ENCODE measurements at regions not wholly inside any gene's neighbourhood (a gene's known extent, or its start where the extent isn't known, plus 50 kb on each side); places are given as distances from the start of the nearest gene placed in this dataset.
"Not testable (repeated sequence)": the region's sequence is repeated elsewhere in the genome, so short reads cannot be mapped to it uniquely, and the experiment has no call there.

DNA sequence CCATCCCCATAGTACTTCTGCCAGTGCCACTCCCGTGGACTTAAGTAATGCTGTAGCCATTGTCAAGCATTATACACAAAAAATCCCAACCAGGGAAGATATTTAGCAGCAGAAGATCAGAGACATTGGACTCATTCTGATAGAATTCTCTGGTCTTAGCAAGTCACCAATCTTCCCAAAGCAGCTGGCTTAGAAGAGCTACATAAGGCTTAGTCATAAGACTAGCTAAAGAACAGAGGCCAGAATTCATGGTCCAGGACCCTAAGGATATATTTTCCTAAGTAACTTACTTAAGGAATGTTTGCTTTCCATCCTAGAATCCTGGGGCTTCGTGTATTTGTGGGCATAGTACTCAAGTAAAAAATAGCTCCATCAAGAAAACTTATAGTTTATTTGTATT, 100.3 kb upstream of the SLIT2 start:
- TF ChIP-seq CTCF (IDR thresholded peaks at IDR 0.05; ENCODE audit: insufficient read depth in 1 of 2, low read depth in 1 of 2, low read length in 1 of 2, severe bottlenecking in 1 of 2, unreplicated experiment in 1 of 2), result no peak
- Histone ChIP-seq H3K4me1 (no peaks in the 10 kb centered on the region), H3K36me3 (ENCODE audit: control insufficient read depth, insufficient read depth, low read length) (no peaks in the 10 kb centered on the region), H3K27me3 (replicated peaks; ENCODE audit: control insufficient read depth, insufficient read depth, low read length) (no peaks in the 10 kb centered on the region), H3K4me3 (ENCODE audit: low read depth, low read length) (no peak overlapping the region), H3K9me3 (no peaks in the 10 kb centered on the region)
- Mint-ChIP-seq H3K9me3 (ENCODE audit: unreplicated experiment) (no peaks in the 10 kb centered on the region), H3K4me1 (ENCODE audit: low read depth, unreplicated experiment) (no peaks in the 10 kb centered on the region), H3K27me3 (ENCODE audit: insufficient read depth, unreplicated experiment) (no peaks in the 10 kb centered on the region), H3K27ac (ENCODE audit: unreplicated experiment) (no peak overlapping the region), H3K4me3 (ENCODE audit: unreplicated experiment) (no peak overlapping the region), H3K36me3 (ENCODE audit: insufficient read depth, unreplicated experiment) (no peaks in the 10 kb centered on the region)
- intact Hi-C loops (cut with micrococcal nuclease; ENCODE audit: unreplicated experiment), result no loop called here
- POLR2A ChIA-PET, result no interaction called here
- CTCF ChIA-PET, result no interaction called here
- BruUV-seq (replicated peaks), result no TSS peak
- no peak for DNase-seq

- intact Hi-C loops (cut with micrococcal nuclease; ENCODE audit: unreplicated experiment); H3K9me3 ChIP-seq; H3K4me3 Mint-ChIP-seq (ENCODE audit: unreplicated experiment); H3K9me3 Mint-ChIP-seq (ENCODE audit: unreplicated experiment); H3K27me3 ChIP-seq (replicated peaks; ENCODE audit: control insufficient read depth, insufficient read depth, low read length); H3K4me1 Mint-ChIP-seq (ENCODE audit: low read depth, unreplicated experiment); H3K4me1 ChIP-seq; POLR2A ChIA-PET; H3K4me3 ChIP-seq (ENCODE audit: low read depth, low read length); H3K36me3 ChIP-seq (ENCODE audit: control insufficient read depth, insufficient read depth, low read length); H3K36me3 Mint-ChIP-seq (ENCODE audit: insufficient read depth, unreplicated experiment); DNase-seq; H3K27ac Mint-ChIP-seq (ENCODE audit: unreplicated experiment); BruUV-seq (replicated peaks); CTCF ChIA-PET; H3K27me3 Mint-ChIP-seq (ENCODE audit: insufficient read depth, unreplicated experiment): not testable (repeated sequence)
Measured at GRCh38 chr4:20149143-20149542, 102.6 kb upstream of the SLIT2 start.

- Histone ChIP-seq H3K27me3 (replicated peaks; ENCODE audit: control insufficient read depth, insufficient read depth, low read length) (no peaks in the 10 kb centered on the region), H3K4me1 (no peaks in the 10 kb centered on the region), H3K36me3 (ENCODE audit: control insufficient read depth, insufficient read depth, low read length) (no peaks in the 10 kb centered on the region), H3K9me3 (no peaks in the 10 kb centered on the region), H3K4me3 (ENCODE audit: low read depth, low read length) (no peak overlapping the region)
- Mint-ChIP-seq H3K36me3 (ENCODE audit: insufficient read depth, unreplicated experiment) (no peaks in the 10 kb centered on the region), H3K27ac (ENCODE audit: unreplicated experiment) (no peak overlapping the region), H3K4me3 (ENCODE audit: unreplicated experiment) (no peak overlapping the region), H3K9me3 (ENCODE audit: unreplicated experiment) (no peaks in the 10 kb centered on the region), H3K27me3 (ENCODE audit: insufficient read depth, unreplicated experiment) (no peaks in the 10 kb centered on the region), H3K4me1 (ENCODE audit: low read depth, unreplicated experiment) (no peaks in the 10 kb centered on the region)
- BruUV-seq (replicated peaks), result no TSS peak
- CTCF ChIA-PET, result no interaction called here
- intact Hi-C loops (cut with micrococcal nuclease; ENCODE audit: unreplicated experiment), result no loop called here
- DNase-seq, result no peak
- no peak for TF ChIP-seq CTCF (IDR thresholded peaks at IDR 0.05; ENCODE audit: insufficient read depth in 1 of 2, low read depth in 1 of 2, low read length in 1 of 2, severe bottlenecking in 1 of 2, unreplicated experiment in 1 of 2)
- POLR2A ChIA-PET, result no interaction called here
Measured at GRCh38 chr4:20137176-20137575, 114.5 kb upstream of the SLIT2 start.

- H3K27me3 Mint-ChIP-seq (ENCODE audit: insufficient read depth, unreplicated experiment), result peaks cover 2% of the 10 kb centered on the region
- H3K4me3 ChIP-seq (ENCODE audit: low read depth, low read length), result no peak overlapping the region
- no peaks in the 10 kb centered on the region for H3K9me3 ChIP-seq
- H3K9me3 Mint-ChIP-seq (ENCODE audit: unreplicated experiment), result no peaks in the 10 kb centered on the region
- H3K4me1 Mint-ChIP-seq (ENCODE audit: low read depth, unreplicated experiment), result no peaks in the 10 kb centered on the region
- no TSS peak for BruUV-seq (replicated peaks)
- no peak overlapping the region for H3K4me3 Mint-ChIP-seq (ENCODE audit: unreplicated experiment)
- H3K36me3 Mint-ChIP-seq (ENCODE audit: insufficient read depth, unreplicated experiment), result no peaks in the 10 kb centered on the region
- ChIA-PET CTCF (no interaction called here), POLR2A (no interaction called here)
- H3K36me3 ChIP-seq (ENCODE audit: control insufficient read depth, insufficient read depth, low read length), result no peaks in the 10 kb centered on the region
- TF ChIP-seq CTCF (IDR thresholded peaks at IDR 0.05; ENCODE audit: insufficient read depth in 1 of 2, low read depth in 1 of 2, low read length in 1 of 2, severe bottlenecking in 1 of 2, unreplicated experiment in 1 of 2), result no peak
- no peaks in the 10 kb centered on the region for H3K27me3 ChIP-seq (replicated peaks; ENCODE audit: control insufficient read depth, insufficient read depth, low read length)
- DNase-seq, result no peak
- H3K4me1 ChIP-seq, result no peaks in the 10 kb centered on the region
- intact Hi-C loops (cut with micrococcal nuclease; ENCODE audit: unreplicated experiment), result no loop called here
- H3K27ac Mint-ChIP-seq (ENCODE audit: unreplicated experiment), result no peak overlapping the region
Measured at GRCh38 chr4:20127626-20128025, 124.1 kb upstream of the SLIT2 start.

All from Caco-2 (cell line).